ENCODE measurements at regions not wholly inside any gene's neighbourhood (a gene's known extent, or its start where the extent isn't known, plus 50 kb on each side); places are given as distances from the start of the nearest gene placed in this dataset.

DNA sequence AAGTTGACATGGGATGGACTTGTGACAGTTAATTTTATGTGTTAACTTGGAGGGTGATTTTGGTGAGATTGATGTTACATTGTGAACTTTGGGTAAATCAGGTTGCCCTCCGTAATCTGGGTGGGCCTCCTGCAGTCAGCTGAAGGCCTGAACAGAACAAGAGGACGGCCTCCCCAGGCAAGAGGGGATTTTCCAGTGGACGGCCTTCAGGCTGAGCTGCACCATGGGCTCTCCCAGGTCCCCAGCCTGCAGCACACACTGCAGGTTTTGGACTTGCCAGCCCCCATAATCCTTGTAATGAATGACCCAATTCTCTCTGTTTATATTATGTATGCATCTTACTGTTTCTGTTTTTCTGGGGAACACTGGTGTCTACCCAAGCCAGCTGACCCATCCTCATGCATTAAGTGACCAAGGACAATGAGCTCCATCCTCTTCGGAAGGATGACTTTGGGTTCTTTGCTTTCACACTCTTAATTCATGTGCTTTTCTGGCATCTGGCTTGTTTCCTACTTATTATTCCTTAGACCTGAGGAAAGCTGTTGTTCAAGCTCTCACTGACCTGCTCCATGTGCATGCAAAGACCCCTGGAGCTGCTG lies 64.2 kb downstream of the DACT2 start:
- TF ChIP-seq, protein P1, sequence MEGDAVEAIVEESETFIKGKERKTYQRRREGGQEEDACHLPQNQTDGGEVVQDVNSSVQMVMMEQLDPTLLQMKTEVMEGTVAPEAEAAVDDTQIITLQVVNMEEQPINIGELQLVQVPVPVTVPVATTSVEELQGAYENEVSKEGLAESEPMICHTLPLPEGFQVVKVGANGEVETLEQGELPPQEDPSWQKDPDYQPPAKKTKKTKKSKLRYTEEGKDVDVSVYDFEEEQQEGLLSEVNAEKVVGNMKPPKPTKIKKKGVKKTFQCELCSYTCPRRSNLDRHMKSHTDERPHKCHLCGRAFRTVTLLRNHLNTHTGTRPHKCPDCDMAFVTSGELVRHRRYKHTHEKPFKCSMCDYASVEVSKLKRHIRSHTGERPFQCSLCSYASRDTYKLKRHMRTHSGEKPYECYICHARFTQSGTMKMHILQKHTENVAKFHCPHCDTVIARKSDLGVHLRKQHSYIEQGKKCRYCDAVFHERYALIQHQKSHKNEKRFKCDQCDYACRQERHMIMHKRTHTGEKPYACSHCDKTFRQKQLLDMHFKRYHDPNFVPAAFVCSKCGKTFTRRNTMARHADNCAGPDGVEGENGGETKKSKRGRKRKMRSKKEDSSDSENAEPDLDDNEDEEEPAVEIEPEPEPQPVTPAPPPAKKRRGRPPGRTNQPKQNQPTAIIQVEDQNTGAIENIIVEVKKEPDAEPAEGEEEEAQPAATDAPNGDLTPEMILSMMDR (IDR thresholded peaks at IDR 0.05; ENCODE audit: low read depth, low read length): no peak
- no peaks in the 10 kb centered on the region for H3K27me3 ChIP-seq (ENCODE audit: control insufficient read depth, insufficient read depth, low read length)
- no peak for DNase-seq (ENCODE audit: low read depth, low spot score)
- H3K4me3 ChIP-seq (ENCODE audit: low read depth, low read length): no peak overlapping the region
- ChIA-PET CTCF (no interaction called here), POLR2A (no interaction called here)
- peaks cover 59% of the 10 kb centered on the region for H3K9me3 ChIP-seq (ENCODE audit: control insufficient read depth, insufficient read depth, low read length)
- H3K27ac ChIP-seq (ENCODE audit: low read depth, low read length): no peak overlapping the region

DNA sequence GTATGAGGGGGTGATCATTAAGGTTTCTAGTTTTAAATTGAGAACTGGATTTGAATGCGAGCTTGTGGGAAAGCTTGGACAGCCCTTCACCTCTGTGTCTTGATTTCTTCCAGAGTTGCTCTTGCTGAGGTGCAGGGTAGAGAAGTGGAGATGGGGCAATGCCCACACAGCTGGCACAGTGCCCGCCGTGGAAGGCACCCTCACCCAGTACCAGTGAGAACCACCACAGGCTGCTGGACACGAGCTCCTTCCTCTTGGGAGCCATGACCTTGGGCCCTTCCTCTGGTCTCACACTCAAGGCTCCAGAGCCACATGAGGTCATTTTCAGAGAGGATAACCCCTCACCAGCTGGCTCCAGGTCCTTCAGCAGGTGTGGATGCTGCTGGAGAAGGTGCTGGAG lies 67.3 kb downstream of the DACT2 start:
- DNase-seq (ENCODE audit: low read depth, low spot score): no peak
- POLR2A ChIA-PET: no interaction called here
- H3K9me3 ChIP-seq (ENCODE audit: control insufficient read depth, insufficient read depth, low read length): peaks cover 53% of the 10 kb centered on the region
- CTCF ChIA-PET: no interaction called here
- no peak overlapping the region for H3K27ac ChIP-seq (ENCODE audit: low read depth, low read length)
- TF ChIP-seq, protein P1 (IDR thresholded peaks at IDR 0.05; ENCODE audit: low read depth, low read length): no peak
- H3K27me3 ChIP-seq (ENCODE audit: control insufficient read depth, insufficient read depth, low read length): no peaks in the 10 kb centered on the region
- H3K4me3 ChIP-seq (ENCODE audit: low read depth, low read length): no peak overlapping the region

DNA sequence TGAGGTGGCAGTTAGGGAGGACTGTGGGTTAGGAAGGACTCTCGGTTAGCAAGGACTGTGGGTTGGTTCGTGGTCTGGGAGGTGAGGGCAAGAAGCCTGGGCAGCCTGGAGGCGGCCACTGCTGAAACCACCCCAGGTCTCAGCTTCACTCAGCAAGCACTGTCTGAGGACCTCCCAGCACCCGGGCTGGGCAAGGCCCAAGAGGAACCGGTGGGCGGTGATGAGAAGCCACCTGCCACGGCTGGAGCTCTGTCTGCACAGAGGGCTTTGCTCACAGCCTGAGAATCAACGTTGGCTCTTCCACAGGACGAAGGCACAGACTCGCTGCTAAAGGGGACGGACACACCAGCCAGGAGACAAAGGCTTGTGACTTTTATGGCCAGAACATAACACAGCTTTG lies 69.3 kb downstream of the DACT2 start:
- no peak overlapping the region for H3K27ac ChIP-seq (ENCODE audit: low read depth, low read length)
- peaks cover 39% of the 10 kb centered on the region for H3K9me3 ChIP-seq (ENCODE audit: control insufficient read depth, insufficient read depth, low read length)
- no peaks in the 10 kb centered on the region for H3K27me3 ChIP-seq (ENCODE audit: control insufficient read depth, insufficient read depth, low read length)
- ChIA-PET POLR2A (no interaction called here), CTCF (no interaction called here)
- TF ChIP-seq, protein P1 (IDR thresholded peaks at IDR 0.05; ENCODE audit: low read depth, low read length): no peak
- no peak for DNase-seq (ENCODE audit: low read depth, low spot score)
- no peak overlapping the region for H3K4me3 ChIP-seq (ENCODE audit: low read depth, low read length)

DNA sequence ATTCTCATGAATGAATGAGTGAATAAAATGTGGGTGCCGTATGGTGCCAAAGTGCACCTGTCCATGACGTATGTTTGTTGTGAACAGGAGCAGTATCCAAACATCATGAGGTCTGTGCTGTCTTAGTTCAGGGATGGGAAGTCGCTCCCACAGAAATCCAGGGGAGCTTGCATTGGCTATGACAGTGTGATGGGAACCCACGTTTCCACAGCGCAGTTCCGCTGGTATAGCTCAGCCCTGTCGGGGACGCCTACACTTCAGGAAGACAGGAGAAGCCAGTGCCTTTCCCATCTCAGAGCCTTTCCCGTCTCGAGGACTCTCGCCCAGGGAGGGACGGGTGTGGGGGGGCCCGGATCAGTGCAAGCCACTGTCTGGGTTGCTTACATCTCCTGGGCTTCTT lies 69.8 kb downstream of the DACT2 start:
- POLR2A ChIA-PET: no interaction called here

DNA sequence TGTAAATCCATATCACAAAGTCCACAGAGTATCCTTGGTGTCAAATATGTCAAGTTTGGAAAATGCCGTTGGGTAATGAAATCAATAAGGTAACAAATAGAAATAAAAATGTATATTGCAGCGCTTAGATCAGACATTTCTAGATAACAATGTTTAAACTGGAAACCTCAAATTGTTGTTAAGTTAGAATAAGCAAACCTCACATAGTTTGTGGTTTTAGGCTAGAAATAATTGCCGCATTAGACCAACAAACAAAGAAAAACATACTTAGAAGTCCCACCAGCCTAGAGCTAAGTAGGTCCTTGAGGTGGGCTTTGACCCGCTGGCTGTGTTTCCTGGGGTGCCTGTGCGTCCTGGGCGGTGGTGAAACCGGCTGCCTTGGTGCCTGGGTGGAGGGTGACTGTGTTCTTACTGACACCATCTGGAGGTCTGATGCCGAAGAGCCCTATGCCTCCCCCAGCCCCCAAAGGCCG lies 71.4 kb downstream of the DACT2 start:
- ChIA-PET POLR2A (no interaction called here), CTCF (no interaction called here)
- TF ChIP-seq, protein P1 (IDR thresholded peaks at IDR 0.05; ENCODE audit: low read depth, low read length): no peak

More for the DNA sequence above, 69.8 kb downstream of the DACT2 start:
- H3K9me3 ChIP-seq (ENCODE audit: control insufficient read depth, insufficient read depth, low read length): peaks cover 42% of the 10 kb centered on the region
- CTCF ChIA-PET: no interaction called here
- H3K27me3 ChIP-seq (ENCODE audit: control insufficient read depth, insufficient read depth, low read length): no peaks in the 10 kb centered on the region
- DNase-seq (ENCODE audit: low read depth, low spot score): no peak
- no peak overlapping the region for H3K27ac ChIP-seq (ENCODE audit: low read depth, low read length)
- no peak overlapping the region for H3K4me3 ChIP-seq (ENCODE audit: low read depth, low read length)
- TF ChIP-seq, protein P1 (IDR thresholded peaks at IDR 0.05; ENCODE audit: low read depth, low read length): no peak

More for the DNA sequence above, 71.4 kb downstream of the DACT2 start:
- H3K27ac ChIP-seq (ENCODE audit: low read depth, low read length): no peak overlapping the region
- no peaks in the 10 kb centered on the region for H3K27me3 ChIP-seq (ENCODE audit: control insufficient read depth, insufficient read depth, low read length)
- peaks cover 49% of the 10 kb centered on the region for H3K9me3 ChIP-seq (ENCODE audit: control insufficient read depth, insufficient read depth, low read length)
- H3K4me3 ChIP-seq (ENCODE audit: low read depth, low read length): no peak overlapping the region
- DNase-seq (ENCODE audit: low read depth, low spot score): no peak
